ENCODE measurements at regions not wholly inside any gene's neighbourhood (a gene's known extent, or its start where the extent isn't known, plus 50 kb on each side); places are given as distances from the start of the nearest gene placed in this dataset.
A peak's percentile ranks its signal among the peaks of the same experiment; 100 is the strongest.
"Not testable (repeated sequence)": the region's sequence is repeated elsewhere in the genome, so short reads cannot be mapped to it uniquely, and the experiment has no call there.

GRCh38 chr2:234701421-234701820 is 204.5 kb upstream of the ARL4C start:
- no peak overlapping the region for H3K4me3 ChIP-seq (ENCODE audit: low read depth, low read length)
- DNase-seq (ENCODE audit: low read depth): no peak
- TF ChIP-seq CTCF (IDR thresholded peaks at IDR 0.05; ENCODE audit: insufficient read depth, low read length): no peak

GRCh38 chr2:234699456-234699855 is 202.6 kb upstream of the ARL4C start:
- no peak for DNase-seq (ENCODE audit: low read depth)
- no peak overlapping the region for H3K4me3 ChIP-seq (ENCODE audit: low read depth, low read length)
- no peak for TF ChIP-seq CTCF (IDR thresholded peaks at IDR 0.05; ENCODE audit: insufficient read depth, low read length)

GRCh38 chr2:234697300-234697876 is 200.5 kb upstream of the ARL4C start:
- H3K4me3 ChIP-seq (ENCODE audit: low read depth, low read length); DNase-seq (ENCODE audit: low read depth): not testable (repeated sequence)

GRCh38 chr2:234695981-234696380 is 199.1 kb upstream of the ARL4C start:
- TF ChIP-seq CTCF (IDR thresholded peaks at IDR 0.05; ENCODE audit: insufficient read depth, low read length): no peak
- H3K4me3 ChIP-seq (ENCODE audit: low read depth, low read length): no peak overlapping the region
- no peak for DNase-seq (ENCODE audit: low read depth)

GRCh38 chr2:234694244-234695013 is 197.5 kb upstream of the ARL4C start:
- no peak overlapping the region for H3K4me3 ChIP-seq (ENCODE audit: low read depth, low read length)
- DNase-seq (ENCODE audit: low read depth): peak; percentile 73
- no peak for TF ChIP-seq CTCF (IDR thresholded peaks at IDR 0.05; ENCODE audit: insufficient read depth, low read length)

GRCh38 chr2:234693681-234694190 is 196.9 kb upstream of the ARL4C start:
- H3K4me3 ChIP-seq (ENCODE audit: low read depth, low read length); DNase-seq (ENCODE audit: low read depth): not testable (repeated sequence)

GRCh38 chr2:234693191-234693590 is 196.3 kb upstream of the ARL4C start:
- not testable (repeated sequence) for DNase-seq (ENCODE audit: low read depth); H3K4me3 ChIP-seq (ENCODE audit: low read depth, low read length)

- H3K4me3 ChIP-seq (ENCODE audit: low read depth, low read length): no peak overlapping the region
- DNase-seq (ENCODE audit: low read depth): peak; percentile 44
- no peak for TF ChIP-seq CTCF (IDR thresholded peaks at IDR 0.05; ENCODE audit: insufficient read depth, low read length)
Measured at GRCh38 chr2:234691968-234692955, 195.4 kb upstream of the ARL4C start.

All from fibroblast of the aortic adventitia (primary cell).